NCI-H526 treated with DMSO at 0.1 percent for 48 hours (cell line): ENCODE measurements at regions not wholly inside any gene's neighbourhood (a gene's known extent, or its start where the extent isn't known, plus 50 kb on each side); places are given as distances from the start of the nearest gene placed in this dataset.

Experiments
- DNase-seq: peaks from one replicate; lab custom pipeline; 2025; lab: John Stamatoyannopoulos, UW

DNA sequence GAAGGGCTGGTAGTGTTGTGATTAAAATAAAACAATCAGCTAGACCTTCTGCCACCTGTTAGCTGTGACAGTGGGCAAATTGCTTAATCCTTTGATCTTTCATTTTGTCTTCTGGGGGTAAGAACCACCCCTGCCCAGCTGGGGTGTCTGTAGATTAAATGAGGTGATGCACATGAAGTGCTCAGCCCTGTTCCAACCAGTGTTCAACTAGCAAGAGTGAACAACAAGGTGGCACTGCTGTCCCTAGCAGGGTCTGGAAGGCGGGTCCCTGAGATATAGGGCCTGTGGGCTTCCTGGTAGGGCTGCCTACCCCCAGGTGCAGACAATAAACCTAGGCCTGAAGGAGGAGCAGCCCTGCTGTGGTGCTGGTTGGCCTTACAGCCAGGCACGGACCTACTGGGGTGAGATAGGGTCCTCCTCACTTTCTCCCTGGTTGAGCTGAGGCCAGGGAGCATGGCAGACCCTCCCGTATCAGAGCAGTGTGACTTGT is 60.6 kb downstream of the ARL6IP4 start:
- DNase-seq = no peak

DNA sequence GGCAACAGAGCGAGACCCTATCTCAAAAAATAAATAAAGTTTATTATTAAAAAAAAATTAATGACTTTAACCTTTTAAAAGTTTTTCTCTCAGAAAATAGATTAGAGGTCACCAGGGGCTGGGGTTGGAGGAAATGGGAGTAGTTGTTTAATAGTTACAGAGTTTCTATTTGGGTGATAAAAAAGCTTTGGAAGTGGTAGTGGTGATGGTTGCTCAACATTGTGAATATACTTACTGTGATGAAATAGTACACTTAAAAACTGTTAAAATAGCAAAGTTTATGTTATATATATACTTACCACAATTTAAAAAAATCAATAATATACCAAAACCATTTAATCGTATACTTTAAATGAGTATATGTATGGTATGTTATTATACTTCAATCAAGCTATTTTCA is 59.6 kb downstream of the ARL6IP4 start:
- no peak for DNase-seq

DNA sequence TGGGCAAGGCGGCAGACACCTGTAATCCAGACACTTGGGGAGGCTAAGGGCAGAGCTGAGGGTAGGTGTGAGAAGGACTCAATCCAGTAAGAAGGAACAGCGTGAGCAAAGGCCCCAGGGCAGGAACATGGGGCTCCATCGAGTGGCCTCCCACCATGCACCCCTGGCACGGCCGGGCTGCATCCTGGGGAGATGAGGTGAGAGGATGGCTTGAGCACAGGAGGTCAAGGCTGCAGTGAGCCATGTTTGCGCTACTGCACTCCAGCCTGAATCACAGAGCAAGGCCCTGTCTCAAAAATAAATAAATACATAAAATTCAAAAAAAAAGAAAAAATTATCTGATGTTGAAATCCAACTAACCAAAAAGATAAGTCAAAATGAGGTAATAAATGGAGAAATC is 58.5 kb downstream of the ARL6IP4 start:
- no peak for DNase-seq

DNA sequence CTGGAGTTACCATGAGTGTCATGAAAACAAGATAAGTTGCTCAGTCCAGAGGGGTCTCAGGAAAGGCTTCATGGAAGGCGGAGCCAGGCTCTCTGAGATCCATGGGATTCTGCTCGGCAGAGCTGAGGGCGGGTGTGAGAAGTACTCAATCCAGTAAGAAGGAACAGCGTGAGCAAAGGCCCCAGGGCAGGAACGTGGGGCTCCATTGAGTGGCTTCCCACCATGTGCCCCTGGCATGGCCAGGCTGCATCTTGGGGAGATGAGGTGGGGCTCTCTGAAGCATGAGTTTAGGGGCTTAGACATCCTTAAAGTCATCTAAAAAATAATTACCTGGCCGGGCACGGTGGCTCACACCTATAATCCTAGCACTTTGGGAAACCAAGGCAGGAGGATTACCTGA is 58.0 kb downstream of the ARL6IP4 start:
- no peak for DNase-seq

DNA sequence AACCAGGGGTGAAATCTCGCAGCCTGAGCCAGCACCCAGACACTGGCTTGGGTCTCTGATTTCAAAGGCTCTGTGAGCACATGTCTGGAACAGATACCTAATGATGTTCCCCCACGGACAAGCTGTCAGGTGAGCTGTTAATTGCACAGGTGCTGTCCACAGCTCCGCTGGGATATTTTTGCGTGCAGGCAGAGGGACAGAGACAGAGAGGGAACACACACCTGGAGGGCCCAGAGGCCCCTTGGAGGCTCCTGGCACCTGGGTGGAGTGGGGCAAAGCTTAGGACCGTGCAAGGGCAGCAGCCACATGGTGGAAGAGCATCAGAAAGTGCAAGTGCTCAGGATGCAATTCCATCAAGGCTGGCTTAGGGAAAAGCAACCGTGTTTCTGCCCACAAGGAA is 57.3 kb downstream of the ARL6IP4 start:
- no peak for DNase-seq

DNA sequence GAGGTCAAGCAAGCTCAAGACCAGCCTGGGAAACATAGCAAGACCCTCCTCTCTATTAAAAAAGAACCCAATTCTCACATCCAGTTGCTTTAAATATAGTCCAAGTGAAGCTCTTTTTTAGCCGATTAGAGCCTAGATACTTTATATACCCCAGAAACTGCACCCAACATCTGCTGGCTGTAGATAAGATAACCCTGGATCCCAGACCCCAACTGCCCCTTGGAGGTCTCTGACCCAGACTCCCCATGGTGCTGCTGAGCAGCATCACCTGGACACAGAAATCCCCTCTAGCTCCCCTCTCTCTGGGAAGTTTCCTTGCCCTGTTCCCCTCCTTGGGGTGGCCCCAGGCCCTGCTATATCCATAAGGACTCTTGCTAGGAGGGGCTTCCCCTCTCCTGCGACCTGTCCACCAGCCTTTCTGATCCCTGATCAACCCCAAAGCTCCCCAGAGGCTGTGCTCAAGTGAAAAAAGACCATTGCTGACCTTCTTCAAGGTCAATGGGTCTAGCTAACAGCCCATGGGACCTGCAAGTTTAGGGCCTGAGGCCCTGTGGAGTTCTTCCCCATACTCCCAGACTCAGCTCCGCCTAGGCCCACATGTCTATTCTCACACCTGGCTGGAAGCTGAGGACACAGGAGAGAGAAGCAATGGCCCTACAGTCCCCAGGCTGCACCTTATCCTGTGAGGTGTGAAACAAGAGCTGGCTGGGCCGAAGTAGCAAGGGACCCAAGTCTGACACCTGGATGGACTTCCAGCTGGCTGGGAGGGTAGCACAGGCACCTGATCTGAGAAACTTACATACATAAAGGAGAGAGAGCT is 56.2 kb downstream of the ARL6IP4 start:
- no peak for DNase-seq

DNA sequence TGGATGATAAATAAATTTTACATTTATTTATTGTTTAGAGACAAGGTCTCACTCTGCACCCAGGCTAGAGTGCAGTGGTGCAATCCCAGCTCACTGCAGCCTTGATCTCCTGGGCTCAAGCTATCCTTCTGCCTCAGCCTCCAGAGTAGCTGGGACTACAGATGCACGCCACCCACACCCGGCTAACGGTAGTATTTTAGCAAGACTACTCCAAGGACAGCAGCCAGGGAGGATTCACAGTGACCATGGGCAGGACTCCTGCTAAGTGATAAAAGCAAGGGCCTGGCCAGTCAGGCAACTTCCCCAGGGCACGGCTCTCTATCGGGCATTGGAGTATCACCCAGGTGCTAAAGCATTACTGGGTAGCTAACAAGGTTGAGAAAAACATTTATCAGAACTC is 55.4 kb downstream of the ARL6IP4 start:
- no peak for DNase-seq

DNA sequence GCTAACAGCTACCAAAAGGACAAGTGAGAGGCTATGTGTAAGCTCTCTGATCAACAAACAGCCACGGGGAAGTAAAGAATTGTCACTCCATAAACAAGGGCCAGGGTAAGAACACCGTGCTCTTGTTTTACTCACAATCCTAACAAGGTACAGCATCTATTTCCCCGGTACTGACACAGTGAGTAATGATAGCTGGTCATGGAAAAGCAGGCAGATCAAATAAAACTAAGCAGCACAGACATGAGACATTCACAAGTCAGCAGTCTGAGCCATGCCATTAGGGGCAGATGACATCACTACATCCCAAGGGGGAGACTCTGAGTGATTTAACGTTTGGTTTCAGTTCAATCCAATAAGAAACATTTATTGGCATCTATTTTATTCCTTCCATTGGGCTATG is 54.4 kb downstream of the ARL6IP4 start:
- no peak for DNase-seq

DNA sequence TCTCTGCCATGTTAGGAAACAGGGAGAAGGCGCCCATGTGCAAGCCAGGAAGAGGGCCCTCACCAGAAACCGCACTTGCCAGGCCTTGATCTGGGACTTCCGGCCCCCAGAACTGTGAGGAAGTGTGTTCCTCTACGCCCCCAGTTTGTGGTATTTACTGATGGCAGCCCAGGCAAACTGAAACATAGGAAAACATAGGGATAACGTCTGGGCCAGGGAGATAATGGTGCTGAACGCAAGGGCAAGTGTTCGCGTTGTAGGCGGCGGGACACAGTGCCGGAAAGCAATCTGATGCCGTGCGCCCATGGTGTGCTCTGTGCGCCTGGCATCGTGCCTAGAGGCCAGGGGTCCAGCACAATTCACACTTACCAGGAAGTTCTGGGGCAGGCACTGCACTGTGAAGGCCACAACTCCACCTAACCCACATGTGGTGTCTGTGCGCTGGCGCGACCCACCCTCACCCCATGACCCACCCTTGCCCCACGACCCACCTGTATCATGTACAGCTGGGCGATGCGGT is 53.6 kb downstream of the ARL6IP4 start:
- no peak for DNase-seq

DNA sequence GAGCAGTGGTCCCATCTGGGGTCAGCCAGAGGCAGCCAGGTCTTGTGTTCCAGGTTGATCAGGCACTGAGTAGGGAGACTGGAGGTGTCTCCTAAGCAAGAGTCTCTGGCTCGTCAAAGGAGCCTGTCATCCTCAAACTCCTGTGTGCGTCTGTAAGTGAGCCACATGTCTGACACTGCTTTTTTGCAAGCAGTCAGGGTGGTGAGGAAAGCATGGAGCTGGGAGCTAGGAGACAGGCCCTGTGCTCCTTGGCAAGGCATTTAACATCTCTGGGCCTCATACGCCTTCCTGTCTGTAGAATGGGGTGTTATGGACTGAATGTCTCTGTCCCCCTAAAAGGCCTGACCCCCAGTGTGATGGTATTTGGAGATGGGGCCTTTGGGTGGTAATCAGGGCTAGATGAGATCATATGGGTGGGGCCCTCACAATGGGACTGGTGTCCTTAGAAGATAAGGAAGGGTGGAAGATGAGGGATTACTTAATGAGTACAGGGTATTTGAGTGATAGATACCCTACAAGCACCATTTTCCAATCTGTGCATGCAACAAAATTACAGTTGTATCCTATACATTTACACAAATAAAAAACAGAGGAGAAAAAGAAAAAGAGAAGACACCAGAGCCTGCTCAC is 53.0 kb downstream of the ARL6IP4 start:
- no peak for DNase-seq

DNA sequence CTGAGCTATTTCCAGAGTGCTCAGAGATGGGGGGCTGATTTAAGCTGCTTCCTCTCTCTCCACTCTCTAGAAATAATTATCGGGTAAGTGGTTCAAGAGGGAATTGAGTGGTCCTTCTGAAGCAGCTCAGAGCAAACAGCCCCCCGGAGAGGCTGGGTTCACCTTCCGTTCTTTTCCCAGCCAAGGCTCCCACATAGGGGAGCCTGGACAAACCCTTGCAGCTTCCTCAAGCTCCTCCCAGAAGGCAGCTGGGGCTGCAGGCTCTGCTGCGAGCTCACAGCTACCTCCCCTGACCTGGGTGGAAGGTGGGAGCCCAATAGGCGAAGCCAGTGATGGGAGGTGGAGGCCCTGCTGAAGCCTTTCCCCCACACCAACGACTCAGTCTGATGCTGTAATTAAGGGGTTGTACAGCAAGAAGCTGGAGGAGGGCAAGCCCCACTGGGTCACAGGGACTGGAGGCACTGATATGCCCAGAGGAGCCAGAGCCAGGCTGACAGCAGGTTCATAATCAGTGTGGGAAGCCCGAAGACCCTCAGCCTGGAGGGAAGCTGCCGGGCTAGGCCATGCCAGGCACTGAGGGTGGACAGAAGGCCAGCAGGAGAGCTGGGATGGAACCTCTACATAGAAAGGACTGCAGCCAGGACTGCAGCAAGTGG is 52.4 kb downstream of the ARL6IP4 start:
- DNase-seq = no peak
